ENCODE measurements at regions not wholly inside any gene's neighbourhood (a gene's known extent, or its start where the extent isn't known, plus 50 kb on each side); places are given as distances from the start of the nearest gene placed in this dataset.
"Not testable (repeated sequence)": the region's sequence is repeated elsewhere in the genome, so short reads cannot be mapped to it uniquely, and the experiment has no call there.

GRCh38 chr9:40970340-40970739 lies 158.1 kb downstream of the FOXD4L6 start:
- H4K20me1 ChIP-seq (ENCODE audit: insufficient read depth, low read length); H3K79me2 ChIP-seq (ENCODE audit: low read length); H3K9me3 ChIP-seq (ENCODE audit: insufficient read depth, low read length); H3K27me3 ChIP-seq (ENCODE audit: low read depth, low read length); H3K4me2 ChIP-seq (ENCODE audit: low read length); H3K27ac ChIP-seq (ENCODE audit: low read length); H3K9ac ChIP-seq (ENCODE audit: low read length); H2AFZ ChIP-seq (ENCODE audit: low read depth, low read length); H3K4me3 ChIP-seq (ENCODE audit: low read length); H3K36me3 ChIP-seq (replicated peaks; ENCODE audit: low read depth, low read length); H3K4me1 ChIP-seq (ENCODE audit: low read length): not testable (repeated sequence)
- 0 out of 2 replicates have a peak, but pooled peaks have one; percentile 27 for TF ChIP-seq CTCF (IDR thresholded peaks at IDR 0.05; ENCODE audit: low read depth, low read length)

GRCh38 chr9:40962461-40962860 lies 166.0 kb downstream of the FOXD4L6 start:
- H2AFZ ChIP-seq (ENCODE audit: low read depth, low read length); H3K4me3 ChIP-seq (ENCODE audit: low read length); H4K20me1 ChIP-seq (ENCODE audit: insufficient read depth, low read length); H3K27me3 ChIP-seq (ENCODE audit: low read depth, low read length); H3K4me1 ChIP-seq (ENCODE audit: low read length); H3K4me2 ChIP-seq (ENCODE audit: low read length); H3K27ac ChIP-seq (ENCODE audit: low read length); H3K79me2 ChIP-seq (ENCODE audit: low read length); H3K36me3 ChIP-seq (replicated peaks; ENCODE audit: low read depth, low read length); H3K9me3 ChIP-seq (ENCODE audit: insufficient read depth, low read length); H3K9ac ChIP-seq (ENCODE audit: low read length): not testable (repeated sequence)

- not testable (repeated sequence) for H3K27me3 ChIP-seq (ENCODE audit: low read depth, low read length); H4K20me1 ChIP-seq (ENCODE audit: insufficient read depth, low read length); H3K36me3 ChIP-seq (replicated peaks; ENCODE audit: low read depth, low read length); H3K9me3 ChIP-seq (ENCODE audit: insufficient read depth, low read length); H3K4me1 ChIP-seq (ENCODE audit: low read length); H3K9ac ChIP-seq (ENCODE audit: low read length); H3K4me2 ChIP-seq (ENCODE audit: low read length); H3K4me3 ChIP-seq (ENCODE audit: low read length); H2AFZ ChIP-seq (ENCODE audit: low read depth, low read length); H3K27ac ChIP-seq (ENCODE audit: low read length); H3K79me2 ChIP-seq (ENCODE audit: low read length)
Observed at GRCh38 chr9:40951876-40952494, 176.5 kb downstream of the FOXD4L6 start.

GRCh38 chr9:40946228-40946627 lies 182.3 kb downstream of the FOXD4L6 start:
- not testable (repeated sequence) for H3K9ac ChIP-seq (ENCODE audit: low read length); H3K36me3 ChIP-seq (replicated peaks; ENCODE audit: low read depth, low read length); H3K4me3 ChIP-seq (ENCODE audit: low read length); H3K4me1 ChIP-seq (ENCODE audit: low read length); H3K79me2 ChIP-seq (ENCODE audit: low read length); H3K9me3 ChIP-seq (ENCODE audit: insufficient read depth, low read length); H3K27me3 ChIP-seq (ENCODE audit: low read depth, low read length); H2AFZ ChIP-seq (ENCODE audit: low read depth, low read length); H3K27ac ChIP-seq (ENCODE audit: low read length); H4K20me1 ChIP-seq (ENCODE audit: insufficient read depth, low read length); H3K4me2 ChIP-seq (ENCODE audit: low read length)

GRCh38 chr9:40942730-40943129 lies 185.8 kb downstream of the FOXD4L6 start:
- H2AFZ ChIP-seq (ENCODE audit: low read depth, low read length); H3K9ac ChIP-seq (ENCODE audit: low read length); H3K79me2 ChIP-seq (ENCODE audit: low read length); H3K27ac ChIP-seq (ENCODE audit: low read length); H3K36me3 ChIP-seq (replicated peaks; ENCODE audit: low read depth, low read length); H3K4me1 ChIP-seq (ENCODE audit: low read length); H3K27me3 ChIP-seq (ENCODE audit: low read depth, low read length); H3K4me3 ChIP-seq (ENCODE audit: low read length); H3K4me2 ChIP-seq (ENCODE audit: low read length); H4K20me1 ChIP-seq (ENCODE audit: insufficient read depth, low read length); H3K9me3 ChIP-seq (ENCODE audit: insufficient read depth, low read length): not testable (repeated sequence)

GRCh38 chr9:40939888-40940209 lies 188.6 kb downstream of the FOXD4L6 start:
- not testable (repeated sequence) for H3K79me2 ChIP-seq (ENCODE audit: low read length); H3K36me3 ChIP-seq (replicated peaks; ENCODE audit: low read depth, low read length); H3K4me1 ChIP-seq (ENCODE audit: low read length); H3K4me3 ChIP-seq (ENCODE audit: low read length); H3K9me3 ChIP-seq (ENCODE audit: insufficient read depth, low read length); H2AFZ ChIP-seq (ENCODE audit: low read depth, low read length); H3K27me3 ChIP-seq (ENCODE audit: low read depth, low read length); H3K4me2 ChIP-seq (ENCODE audit: low read length); H4K20me1 ChIP-seq (ENCODE audit: insufficient read depth, low read length); H3K27ac ChIP-seq (ENCODE audit: low read length); H3K9ac ChIP-seq (ENCODE audit: low read length)

- H3K36me3 ChIP-seq (replicated peaks; ENCODE audit: low read depth, low read length); H3K9me3 ChIP-seq (ENCODE audit: insufficient read depth, low read length); H3K27ac ChIP-seq (ENCODE audit: low read length); H3K9ac ChIP-seq (ENCODE audit: low read length); H3K27me3 ChIP-seq (ENCODE audit: low read depth, low read length); H2AFZ ChIP-seq (ENCODE audit: low read depth, low read length); H3K79me2 ChIP-seq (ENCODE audit: low read length); H3K4me1 ChIP-seq (ENCODE audit: low read length); H3K4me2 ChIP-seq (ENCODE audit: low read length); H4K20me1 ChIP-seq (ENCODE audit: insufficient read depth, low read length); H3K4me3 ChIP-seq (ENCODE audit: low read length): not testable (repeated sequence)
Observed at GRCh38 chr9:40939201-40939887, 189.1 kb downstream of the FOXD4L6 start.
